HepG2 (cell line): ENCODE measurements at regions not wholly inside any gene's neighbourhood (a gene's known extent, or its start where the extent isn't known, plus 50 kb on each side); places are given as distances from the start of the nearest gene placed in this dataset.

Experiments
- ARNT ChIP-seq: fragments of 450-650 bp; IDR thresholded peaks from 2 replicates; pipeline ENCODE4 v1.6.1; 2017
- CBX1 ChIP-seq: IDR thresholded peaks from one replicate; pipeline ENCODE4 v1.6.1; 2016; ENCODE audit warnings: antibody characterized with exemption, low read depth
- E2F5 ChIP-seq: sonication (generic); formaldehyde crosslinking; conservative IDR thresholded peaks from 2 replicates; pipeline ENCODE4 v1.4.0; 2020; ENCODE audit warnings: missing genetic modification reagents
- HOMEZ ChIP-seq: IDR thresholded peaks from 2 replicates; pipeline ENCODE4 v1.6.1; 2016; ENCODE audit warnings: low read depth
- KLF12 ChIP-seq: sonication (generic); formaldehyde crosslinking; IDR thresholded peaks from 2 replicates; pipeline ENCODE4 v1.4.0; 2020; ENCODE audit warnings: missing genetic modification reagents, borderline replicate concordance
- NFRKB ChIP-seq: fragments of 450-650 bp; IDR thresholded peaks from 2 replicates; pipeline ENCODE4 v1.6.1; 2017
- NKX3-1 ChIP-seq: sonication (generic); formaldehyde crosslinking; IDR thresholded peaks from 2 replicates; pipeline ENCODE4 v1.5.0; 2020; ENCODE audit warnings: missing genetic modification reagents
- RXRA ChIP-seq: sonication (generic); formaldehyde crosslinking; IDR thresholded peaks from 2 replicates; pipeline ENCODE4 v1.5.1; 2020; ENCODE audit warnings: missing genetic modification reagents
- SATB2 ChIP-seq: sonication (generic); formaldehyde crosslinking; IDR thresholded peaks from 2 replicates; pipeline ENCODE4 v1.5.0; 2020; ENCODE audit warnings: missing genetic modification reagents
- SCMH1 ChIP-seq: sonication (generic); formaldehyde crosslinking; IDR thresholded peaks from 2 replicates; pipeline ENCODE4 v1.9.0; 2021; ENCODE audit warnings: missing genetic modification reagents, mild to moderate bottlenecking, borderline replicate concordance
- SOX6 ChIP-seq, 2 experiments: fragments of 450-650 bp in 1 of 2; sonication (generic) in 1 of 2; formaldehyde crosslinking in 1 of 2; IDR thresholded peaks; 2 replicates each; pipeline versions ENCODE4 v1.4.0 to v1.6.1; 2017 to 2020; ENCODE audit warnings: antibody characterized with exemption in 1 of 2, mild to moderate bottlenecking in 1 of 2, missing genetic modification reagents in 1 of 2
- ZBTB44 ChIP-seq: sonication (generic); formaldehyde crosslinking; IDR thresholded peaks from 2 replicates; pipeline ENCODE4 v1.4.0; 2020; ENCODE audit warnings: missing genetic modification reagents
- ZKSCAN1 ChIP-seq: fragments of 150-350 bp; IDR thresholded peaks from 2 replicates; pipeline ENCODE4 v1.6.1; 2014; ENCODE audit warnings: low read length
- ZMAT3 ChIP-seq: sonication (generic); formaldehyde crosslinking; conservative IDR thresholded peaks from 2 replicates; pipeline ENCODE4 v1.7.0; 2021; ENCODE audit warnings: missing genetic modification reagents
- ZNF263 ChIP-seq: sonication (generic); formaldehyde crosslinking; IDR thresholded peaks from 2 replicates; pipeline ENCODE4 v1.4.0; 2020; ENCODE audit warnings: missing genetic modification reagents
- ZNF317 ChIP-seq: sonication (generic); formaldehyde crosslinking; IDR thresholded peaks from 2 replicates; pipeline ENCODE4 v1.5.0; 2020; ENCODE audit warnings: mild to moderate bottlenecking, missing genetic modification reagents
- ZNF331 ChIP-seq: sonication (generic); formaldehyde crosslinking; IDR thresholded peaks from 2 replicates; pipeline ENCODE4 v1.4.0; 2020; ENCODE audit warnings: missing genetic modification reagents
- ZNF558 ChIP-seq: sonication (generic); formaldehyde crosslinking; IDR thresholded peaks from 2 replicates; pipeline ENCODE4 v1.9.0; 2022; ENCODE audit warnings: mild to moderate bottlenecking, missing genetic modification reagents, borderline replicate concordance
- ZNF577 ChIP-seq: sonication (generic); formaldehyde crosslinking; IDR thresholded peaks from 2 replicates; pipeline ENCODE4 v1.4.0; 2020; ENCODE audit warnings: mild to moderate bottlenecking, low read depth, missing genetic modification reagents, borderline replicate concordance
- ZNF709 ChIP-seq: sonication (generic); formaldehyde crosslinking; IDR thresholded peaks from 2 replicates; pipeline ENCODE4 v1.5.0; 2020; ENCODE audit warnings: mild to moderate bottlenecking, missing genetic modification reagents
- TF ChIP-seq, protein P1 (sequence below): sonication (generic); formaldehyde crosslinking; IDR thresholded peaks from 2 replicates; pipeline ENCODE4 v1.4.0; 2020; ENCODE audit warnings: mild to moderate bottlenecking, missing genetic modification reagents, borderline replicate concordance
- TF ChIP-seq, protein P2 (sequence below): sonication (generic); formaldehyde crosslinking; IDR thresholded peaks from 2 replicates; pipeline ENCODE4 v1.9.0; 2021; ENCODE audit warnings: missing genetic modification reagents, borderline replicate concordance
- TF ChIP-seq, protein P3 (sequence below): sonication (generic); formaldehyde crosslinking; IDR thresholded peaks from 2 replicates; pipeline ENCODE4 v1.8.0; 2022; ENCODE audit warnings: low read depth, missing genetic modification reagents

- TF ChIP-seq, protein P1, sequence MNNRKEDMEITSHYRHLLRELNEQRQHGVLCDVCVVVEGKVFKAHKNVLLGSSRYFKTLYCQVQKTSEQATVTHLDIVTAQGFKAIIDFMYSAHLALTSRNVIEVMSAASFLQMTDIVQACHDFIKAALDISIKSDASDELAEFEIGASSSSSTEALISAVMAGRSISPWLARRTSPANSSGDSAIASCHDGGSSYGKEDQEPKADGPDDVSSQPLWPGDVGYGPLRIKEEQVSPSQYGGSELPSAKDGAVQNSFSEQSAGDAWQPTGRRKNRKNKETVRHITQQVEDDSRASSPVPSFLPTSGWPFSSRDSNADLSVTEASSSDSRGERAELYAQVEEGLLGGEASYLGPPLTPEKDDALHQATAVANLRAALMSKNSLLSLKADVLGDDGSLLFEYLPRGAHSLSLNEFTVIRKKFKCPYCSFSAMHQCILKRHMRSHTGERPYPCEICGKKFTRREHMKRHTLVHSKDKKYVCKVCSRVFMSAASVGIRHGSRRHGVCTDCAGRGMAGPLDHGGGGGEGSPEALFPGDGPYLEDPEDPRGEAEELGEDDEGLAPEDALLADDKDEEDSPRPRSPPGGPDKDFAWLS (CRISPR knock-in tag), result no peak
- TF ChIP-seq ZNF317, result peak; percentile 70
- TF ChIP-seq HOMEZ, result peak; percentile 95
- peak; percentile 70; the same call in 1 of the 2 replicates for TF ChIP-seq RXRA (CRISPR knock-in tag)
- TF ChIP-seq, protein P2, sequence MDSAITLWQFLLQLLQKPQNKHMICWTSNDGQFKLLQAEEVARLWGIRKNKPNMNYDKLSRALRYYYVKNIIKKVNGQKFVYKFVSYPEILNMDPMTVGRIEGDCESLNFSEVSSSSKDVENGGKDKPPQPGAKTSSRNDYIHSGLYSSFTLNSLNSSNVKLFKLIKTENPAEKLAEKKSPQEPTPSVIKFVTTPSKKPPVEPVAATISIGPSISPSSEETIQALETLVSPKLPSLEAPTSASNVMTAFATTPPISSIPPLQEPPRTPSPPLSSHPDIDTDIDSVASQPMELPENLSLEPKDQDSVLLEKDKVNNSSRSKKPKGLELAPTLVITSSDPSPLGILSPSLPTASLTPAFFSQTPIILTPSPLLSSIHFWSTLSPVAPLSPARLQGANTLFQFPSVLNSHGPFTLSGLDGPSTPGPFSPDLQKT (CRISPR knock-in tag), result no peak
- TF ChIP-seq, protein P3, sequence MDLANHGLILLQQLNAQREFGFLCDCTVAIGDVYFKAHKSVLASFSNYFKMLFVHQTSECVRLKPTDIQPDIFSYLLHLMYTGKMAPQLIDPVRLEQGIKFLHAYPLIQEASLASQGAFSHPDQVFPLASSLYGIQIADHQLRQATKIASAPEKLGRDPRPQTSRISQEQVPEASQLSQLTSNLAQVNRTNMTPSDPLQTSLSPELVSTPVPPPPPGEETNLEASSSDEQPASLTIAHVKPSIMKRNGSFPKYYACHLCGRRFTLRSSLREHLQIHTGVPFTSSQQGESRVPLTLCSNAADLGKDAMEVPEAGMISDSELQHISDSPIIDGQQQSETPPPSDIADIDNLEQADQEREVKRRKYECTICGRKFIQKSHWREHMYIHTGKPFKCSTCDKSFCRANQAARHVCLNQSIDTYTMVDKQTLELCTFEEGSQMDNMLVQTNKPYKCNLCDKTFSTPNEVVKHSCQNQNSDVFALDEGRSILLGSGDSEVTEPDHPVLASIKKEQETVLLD (CRISPR knock-in tag), result no peak
- TF ChIP-seq ZNF558 (CRISPR knock-in tag), result no peak
- no peak; the same call in 1 of the 2 replicates for TF ChIP-seq ZMAT3 (CRISPR knock-in tag)
- TF ChIP-seq E2F5 (CRISPR knock-in tag), result no peak
- TF ChIP-seq ZKSCAN1, result peak; percentile 34; the same call in 1 of the 2 replicates
- TF ChIP-seq ZNF331 (CRISPR knock-in tag), result peak; percentile 93
- no peak; the same call in 1 of the 2 replicates for TF ChIP-seq NKX3-1 (CRISPR knock-in tag)
- TF ChIP-seq SATB2 (CRISPR knock-in tag), result no peak
- no peak for TF ChIP-seq ARNT
- TF ChIP-seq SCMH1 (CRISPR knock-in tag), result no peak
- TF ChIP-seq SOX6 (IDR thresholded peaks at IDR 0.05), result no peak
- TF ChIP-seq SOX6 (CRISPR knock-in tag; IDR thresholded peaks at IDR 0.05), result peak; percentile 98
- no peak for TF ChIP-seq CBX1
- TF ChIP-seq KLF12 (CRISPR knock-in tag), result no peak
- no peak for TF ChIP-seq ZBTB44 (CRISPR knock-in tag)
- TF ChIP-seq ZNF709 (CRISPR knock-in tag), result no peak
- TF ChIP-seq NFRKB, result no peak
- no peak for TF ChIP-seq ZNF577 (CRISPR knock-in tag)
- TF ChIP-seq ZNF263 (CRISPR knock-in tag), result 0 out of 2 replicates have a peak, but pooled peaks have one; percentile 16
These were observed 169.7 kb upstream of the TNFAIP3 start (continued) for GRCh38 chr6:137697267-137697938.
